T-helper 1 cell treated with Interleukin-12 subunit alpha and Interleukin-12 subunit beta and Interleukin-4 antibody, amounts not matched to agents 30 ng/mL and 1 ng/mL, for 36 hours (primary cell): ENCODE measurements at regions not wholly inside any gene's neighbourhood (a gene's known extent, or its start where the extent isn't known, plus 50 kb on each side); places are given as distances from the start of the nearest gene placed in this dataset.
"Not testable (repeated sequence)": the region's sequence is repeated elsewhere in the genome, so short reads cannot be mapped to it uniquely, and the experiment has no call there.

Experiments used
- intact Hi-C: fragments of 100-400 bp; cut with micrococcal nuclease; formaldehyde crosslinking; loops from one replicate; pipeline ENCODE4 v1.15.1; 2024

GRCh38 chr11:69218946-69219720 is 63.4 kb downstream of the SMIM38 start:
- intact Hi-C loops, result no loop called here

- intact Hi-C loops, result no loop called here
These were observed 64.3 kb downstream of the SMIM38 start for GRCh38 chr11:69219991-69220390.

GRCh38 chr11:69220561-69221051 is 64.9 kb downstream of the SMIM38 start:
- intact Hi-C loops, result no loop called here

GRCh38 chr11:69221086-69221485 is 65.4 kb downstream of the SMIM38 start:
- intact Hi-C loops, result no loop called here

- intact Hi-C loops, result not testable (repeated sequence)
These were observed 65.9 kb downstream of the SMIM38 start for GRCh38 chr11:69221636-69222035.

GRCh38 chr11:69227271-69227670 is 66.7 kb upstream of the MYEOV start:
- intact Hi-C loops, result no loop called here

GRCh38 chr11:69229511-69229910 is 64.4 kb upstream of the MYEOV start:
- intact Hi-C loops, result no loop called here

- intact Hi-C loops, result no loop called here
These were observed 63.0 kb upstream of the MYEOV start for GRCh38 chr11:69230856-69231425.

GRCh38 chr11:69231466-69232018 is 62.4 kb upstream of the MYEOV start:
- intact Hi-C loops, result no loop called here

GRCh38 chr11:69232821-69233743 is 60.9 kb upstream of the MYEOV start:
- intact Hi-C loops, result no loop called here

- intact Hi-C loops, result no loop called here
These were observed 60.0 kb upstream of the MYEOV start for GRCh38 chr11:69233744-69234570.

- intact Hi-C loops, result no loop called here
These were observed 58.9 kb upstream of the MYEOV start for GRCh38 chr11:69234740-69235710.

GRCh38 chr11:69238573-69239351 is 55.2 kb upstream of the MYEOV start:
- intact Hi-C loops, result no loop called here

GRCh38 chr11:69239641-69240040 is 54.3 kb upstream of the MYEOV start:
- intact Hi-C loops, result loop anchor here (5.0 kb wide), 1 partner anchor 137 kb away; no protein-coding TSS in a partner anchor

- intact Hi-C loops, result loop anchor here (5.0 kb wide), 1 partner anchor 138 kb away; no protein-coding TSS in a partner anchor
These were observed 53.5 kb upstream of the MYEOV start for GRCh38 chr11:69240332-69241074.

- intact Hi-C loops, result loop anchor here (5.0 kb wide), 1 partner anchor 139 kb away; no protein-coding TSS in a partner anchor
These were observed 52.7 kb upstream of the MYEOV start for GRCh38 chr11:69241075-69241740.

GRCh38 chr11:69241844-69242243 is 52.1 kb upstream of the MYEOV start:
- intact Hi-C loops, result loop anchor here (5.0 kb wide), 1 partner anchor 140 kb away; no protein-coding TSS in a partner anchor
